PC-3 (cell line): ENCODE measurements at regions not wholly inside any gene's neighbourhood (a gene's known extent, or its start where the extent isn't known, plus 50 kb on each side); places are given as distances from the start of the nearest gene placed in this dataset.

ENCODE experiments used
- ATAC-seq: fragments of 200-7000 bp; cut with Tn5 transposase; 2 replicates; pipeline ENCODE4 v1.9.1; 2020; ENCODE audit warnings: mild to moderate bottlenecking, moderate library complexity
- BruUV-seq: library from RNA; stranded (reverse); fragments of 400-500 nt; replicated peaks from 2 replicates; lab custom pipeline; 2021; lab: Mats Ljungman, UMichigan
- CTCF ChIA-PET: fragments of 300-600 bp; sonication (Branson Sonifier 250); formaldehyde crosslinking; loops from one replicate; lab custom pipeline; 2022; ENCODE audit warnings: antibody characterized with exemption; lab: Charles Lee
- POLR2A ChIA-PET: fragments of 300-600 bp; sonication (Branson Sonifier 250); formaldehyde crosslinking; loops from one replicate; lab custom pipeline; 2022; ENCODE audit warnings: antibody characterized with exemption; ENCODE audit not compliant: unreplicated experiment; lab: Charles Lee
- DNase-seq: peaks from one replicate; pipeline ENCODE4 v3.0.0-alpha.2; 2015
- H2AFZ ChIP-seq: fragments of 300-600 bp; sonication (generic); 2 replicates; pipeline ENCODE4 v1.6.0; 2016; ENCODE audit warnings: antibody characterized with exemption, low read length
- H3F3A ChIP-seq: fragments of 300-600 bp; sonication (generic); one replicate; pipeline ENCODE4 v1.6.0; 2017; ENCODE audit warnings: antibody characterized with exemption, low read length, control low read depth, mild to moderate bottlenecking; ENCODE audit not compliant: unreplicated experiment
- H3K27ac ChIP-seq: fragments of 300-600 bp; sonication (generic); 2 replicates; pipeline ENCODE4 v1.5.1; 2016; ENCODE audit warnings: mild to moderate bottlenecking, low read length
- H3K27me3 ChIP-seq: fragments of 300-600 bp; sonication (generic); 2 replicates; pipeline ENCODE4 v1.6.1; 2016; ENCODE audit warnings: low read length, mixed read lengths
- H3K36me3 ChIP-seq: fragments of 300-600 bp; sonication (generic); 2 replicates; pipeline ENCODE4 v1.6.1; 2016; ENCODE audit warnings: low read depth, mixed run types, low read length, mixed read lengths
- H3K4me1 ChIP-seq: fragments of 300-600 bp; sonication (generic); 2 replicates; pipeline ENCODE4 v1.5.1; 2016; ENCODE audit warnings: low read length; ENCODE audit not compliant: insufficient read depth
- H3K4me2 ChIP-seq: fragments of 300-600 bp; sonication (generic); 2 replicates; pipeline ENCODE4 v1.6.0; 2016; ENCODE audit warnings: low read length
- H3K4me3 ChIP-seq: fragments of 300-600 bp; sonication (generic); 2 replicates; pipeline ENCODE4 v1.5.1; 2016; ENCODE audit warnings: mild to moderate bottlenecking, low read length, mixed read lengths
- H3K79me2 ChIP-seq: fragments of 300-600 bp; sonication (generic); 2 replicates; pipeline ENCODE4 v1.6.1; 2017; ENCODE audit warnings: low read length, mixed read lengths
- H3K9ac ChIP-seq: fragments of 300-600 bp; sonication (generic); 2 replicates; pipeline ENCODE4 v1.6.0; 2016; ENCODE audit warnings: mild to moderate bottlenecking, low read length
- H3K9me2 ChIP-seq: fragments of 300-600 bp; sonication (generic); replicated peaks from 2 replicates; pipeline ENCODE4 v1.6.1; 2016; ENCODE audit warnings: mixed run types, low read length, mixed read lengths
- H3K9me3 ChIP-seq: fragments of 300-600 bp; sonication (generic); 2 replicates; pipeline ENCODE4 v1.6.1; 2016; ENCODE audit warnings: low read length, mixed read lengths
- H4K20me1 ChIP-seq: fragments of 300-600 bp; sonication (generic); 2 replicates; pipeline ENCODE4 v1.6.1; 2016; ENCODE audit warnings: low read length, mixed read lengths
- CTCF ChIP-seq: fragments of 300-600 bp; sonication (generic); conservative IDR thresholded peaks from 2 replicates; pipeline ENCODE4 v1.5.1; 2017; ENCODE audit warnings: antibody characterized with exemption, low read depth, mild to moderate bottlenecking, low read length
- EZH2 ChIP-seq: fragments of 300-600 bp; sonication (generic); IDR thresholded peaks from one replicate; pipeline ENCODE4 v1.6.1; 2017; ENCODE audit warnings: antibody characterized with exemption, mild to moderate bottlenecking, low read length; ENCODE audit not compliant: unreplicated experiment
- EZH2phosphoT487 ChIP-seq: fragments of 300-600 bp; sonication (generic); IDR thresholded peaks from 2 replicates; pipeline ENCODE4 v1.6.1; 2018; ENCODE audit warnings: mild to moderate bottlenecking, antibody characterized with exemption, low read length, borderline replicate concordance
- intact Hi-C: fragments of 100-400 bp; cut with micrococcal nuclease; formaldehyde crosslinking; loops from 2 replicates; pipeline ENCODE4 v1.9.0; 2023

- no peaks in the 10 kb centered on the region for H3K27me3 ChIP-seq
- TSS peak; percentile 53 for BruUV-seq
- intact Hi-C loops: loop anchor here (1.0 to 5.0 kb wide), 2 partner anchors 18 to 168 kb away; no protein-coding TSS in a partner anchor
- no peaks in the 10 kb centered on the region for H3K9me3 ChIP-seq
- CTCF ChIA-PET: no interaction called here
- no peaks in the 10 kb centered on the region for H3K79me2 ChIP-seq
- no peak for TF ChIP-seq CTCF
- TF ChIP-seq EZH2phosphoT487: no peak
- no peak for TF ChIP-seq EZH2
- no peak overlapping the region for H3K4me3 ChIP-seq
- POLR2A ChIA-PET: interaction anchor here (0.5 to 0.8 kb wide), 3 partner anchors 18 to 686 kb away, joined by 3 to 27 read pairs (median 3); no protein-coding TSS in a partner anchor
- no peaks in the 10 kb centered on the region for H3F3A ChIP-seq
- DNase-seq (peak; percentile 70), ATAC-seq (peak; percentile 83)
- no peaks in the 10 kb centered on the region for H3K36me3 ChIP-seq
- H3K9me2 ChIP-seq: no peaks in the 10 kb centered on the region
- no peaks in the 10 kb centered on the region for H4K20me1 ChIP-seq
- H3K4me2 ChIP-seq: peak overlapping the region; percentile 11; the same call in 1 of the 2 replicates
- H3K9ac ChIP-seq: peak overlapping the region; percentile 41; the same call in 1 of the 2 replicates
- H3K4me1 ChIP-seq: peaks cover 28% of the 10 kb centered on the region
- H3K27ac ChIP-seq: peak overlapping the region; percentile 62
- peak overlapping the region; percentile 51; the same call in 1 of the 2 replicates for H2AFZ ChIP-seq
Measured at GRCh38 chr9:16039988-16040761, 487.3 kb downstream of the CCDC171 start.

- no TSS peak for BruUV-seq
- Histone ChIP-seq H3K9ac (no peak overlapping the region), H3K4me2 (no peak overlapping the region), H3K4me3 (no peak overlapping the region), H3K36me3 (no peaks in the 10 kb centered on the region), H3K9me2 (no peaks in the 10 kb centered on the region), H3K79me2 (no peaks in the 10 kb centered on the region), H3K27me3 (no peaks in the 10 kb centered on the region), H3K27ac (peak overlapping the region; percentile 22; the same call in 1 of the 2 replicates), H2AFZ (peak overlapping the region; percentile 25; the same call in 1 of the 2 replicates), H3K9me3 (no peaks in the 10 kb centered on the region), H3F3A (no peaks in the 10 kb centered on the region), H3K4me1 (peaks cover 28% of the 10 kb centered on the region), H4K20me1 (no peaks in the 10 kb centered on the region)
- POLR2A ChIA-PET: no interaction called here
- DNase-seq (peak; percentile 37), ATAC-seq (peak; percentile 28; the same call in 1 of the 2 replicates)
- TF ChIP-seq CTCF: no peak
- TF ChIP-seq EZH2: no peak
- no peak for TF ChIP-seq EZH2phosphoT487
- CTCF ChIA-PET: no interaction called here
- intact Hi-C loops: loop anchor here (5.0 kb wide), 1 partner anchor 172 kb away; no protein-coding TSS in a partner anchor
Measured at GRCh38 chr9:16043756-16044578, 491.1 kb downstream of the CCDC171 start.
